ENCODE measurements at regions not wholly inside any gene's neighbourhood (a gene's known extent, or its start where the extent isn't known, plus 50 kb on each side); places are given as distances from the start of the nearest gene placed in this dataset.

- no peaks in the 10 kb centered on the region for H3K9me3 ChIP-seq
- no peak for DNase-seq
- H3K4me3 ChIP-seq (replicated peaks in 1 of 3) = no peak overlapping the region
- intact Hi-C loops (cut with DNase I) = no loop called here
- H3K36me3 ChIP-seq = no peaks in the 10 kb centered on the region
- no peaks in the 10 kb centered on the region for H3K4me1 ChIP-seq
- H3K27ac ChIP-seq = no peak overlapping the region
- TF ChIP-seq POLR2A (IDR thresholded peaks at IDR 0.05) (no peak), CTCF (IDR thresholded peaks at IDR 0.05) (no peak)
- no peaks in the 10 kb centered on the region for H3K27me3 ChIP-seq
- 92 to 94% methylated on average over 6 of the region's 6 CpGs for WGBS, 2 donors
Measured at GRCh38 chr14:39998854-39999253, 566.6 kb upstream of the FBXO33 start.

GRCh38 chr14:39998114-39998513 lies 565.9 kb upstream of the FBXO33 start:
- TF ChIP-seq POLR2A (IDR thresholded peaks at IDR 0.05) = no peak
- TF ChIP-seq CTCF (IDR thresholded peaks at IDR 0.05) = no peak
- DNase-seq = no peak
- Histone ChIP-seq H3K4me3 (replicated peaks in 1 of 3) (no peak overlapping the region), H3K27ac (no peak overlapping the region), H3K36me3 (no peaks in the 10 kb centered on the region), H3K9me3 (no peaks in the 10 kb centered on the region), H3K4me1 (no peaks in the 10 kb centered on the region), H3K27me3 (no peaks in the 10 kb centered on the region)
- WGBS, 2 donors = 89 to 95% methylated on average over 2 of the region's 2 CpGs
- intact Hi-C loops (cut with DNase I) = no loop called here

DNA sequence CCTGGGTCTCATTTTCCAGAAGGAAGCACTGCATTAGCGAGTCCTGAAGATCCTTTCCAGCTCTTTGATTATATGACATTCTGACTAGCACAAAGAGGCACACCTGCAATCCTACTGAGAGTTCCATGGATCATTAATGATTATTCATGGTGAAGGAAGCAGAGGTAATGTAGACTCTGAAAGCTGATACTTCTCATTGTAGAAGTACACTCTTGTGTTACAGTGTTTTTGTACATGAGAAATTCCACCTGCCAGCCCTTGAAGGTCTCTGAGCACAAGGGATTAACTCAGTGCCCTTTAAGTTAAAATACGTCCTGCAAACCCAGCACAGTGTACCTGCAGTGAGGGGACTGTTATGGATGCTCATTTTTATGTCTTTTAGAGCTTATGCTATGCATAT lies 558.8 kb upstream of the FBXO33 start:
- Histone ChIP-seq H3K36me3 (no peaks in the 10 kb centered on the region), H3K27me3 (no peaks in the 10 kb centered on the region), H3K9me3 (no peaks in the 10 kb centered on the region), H3K27ac (no peak overlapping the region), H3K4me3 (replicated peaks in 1 of 3) (no peak overlapping the region), H3K4me1 (no peaks in the 10 kb centered on the region)
- TF ChIP-seq CTCF (IDR thresholded peaks at IDR 0.05) (no peak), POLR2A (IDR thresholded peaks at IDR 0.05) (no peak)
- WGBS, 2 donors = 60 to 68% methylated on average over 2 of the region's 2 CpGs
- intact Hi-C loops (cut with DNase I) = no loop called here
- no peak for DNase-seq

GRCh38 chr14:39988939-39989338 lies 556.7 kb upstream of the FBXO33 start:
- intact Hi-C loops (cut with DNase I) = no loop called here
- H3K4me3 ChIP-seq (replicated peaks in 1 of 3) = no peak overlapping the region
- TF ChIP-seq CTCF (IDR thresholded peaks at IDR 0.05) = peak in 3 of 6 experiments; percentile 15 to 50 (median 47)
- no peak for TF ChIP-seq POLR2A (IDR thresholded peaks at IDR 0.05)
- no peak for DNase-seq
- no peaks in the 10 kb centered on the region for H3K9me3 ChIP-seq
- H3K4me1 ChIP-seq = no peaks in the 10 kb centered on the region
- WGBS, 2 donors = 15 to 18% methylated on average over 2 of the region's 2 CpGs
- no peak overlapping the region for H3K27ac ChIP-seq
- no peaks in the 10 kb centered on the region for H3K27me3 ChIP-seq
- no peaks in the 10 kb centered on the region for H3K36me3 ChIP-seq

GRCh38 chr14:39984323-39984722 lies 552.1 kb upstream of the FBXO33 start:
- H3K4me1 ChIP-seq = no peaks in the 10 kb centered on the region
- no peak overlapping the region for H3K4me3 ChIP-seq (replicated peaks in 1 of 3)
- DNase-seq = no peak
- 45 to 82% methylated on average over 2 of the region's 2 CpGs for WGBS, 2 donors
- no peaks in the 10 kb centered on the region for H3K36me3 ChIP-seq
- no peak overlapping the region for H3K27ac ChIP-seq
- no peak for TF ChIP-seq CTCF (IDR thresholded peaks at IDR 0.05)
- TF ChIP-seq POLR2A (IDR thresholded peaks at IDR 0.05) = no peak
- no peaks in the 10 kb centered on the region for H3K9me3 ChIP-seq
- H3K27me3 ChIP-seq = no peaks in the 10 kb centered on the region
- intact Hi-C loops (cut with DNase I) = no loop called here
